ENCODE measurements at regions not wholly inside any gene's neighbourhood (a gene's known extent, or its start where the extent isn't known, plus 50 kb on each side); places are given as distances from the start of the nearest gene placed in this dataset.
A peak's percentile ranks its signal among the peaks of the same experiment; 100 is the strongest.
"Not testable (repeated sequence)": the region's sequence is repeated elsewhere in the genome, so short reads cannot be mapped to it uniquely, and the experiment has no call there.

- no peaks in the 10 kb centered on the region for H3K4me1 ChIP-seq (ENCODE audit: control insufficient read depth, insufficient read depth, low read length)
- H3K9me3 ChIP-seq (replicated peaks; ENCODE audit: control insufficient read depth, low read depth, low read length), result peaks cover 8% of the 10 kb centered on the region
- no peak overlapping the region for H3K27ac ChIP-seq (ENCODE audit: low read length)
- no peaks in the 10 kb centered on the region for H3K27me3 ChIP-seq (ENCODE audit: control insufficient read depth, insufficient read depth, low read length)
- WGBS (ENCODE audit: insufficient coverage), result no CpG with 5 or more reads among the region's 3 CpGs
- no peak for DNase-seq
- no peak overlapping the region for H3K4me3 ChIP-seq (ENCODE audit: low read length)
- no peaks in the 10 kb centered on the region for H3K36me3 ChIP-seq (ENCODE audit: control insufficient read depth, insufficient read depth, low read length)
These were observed 1427.0 kb downstream of the ADGRL3 start for GRCh38 chr4:62627141-62627540.

DNA sequence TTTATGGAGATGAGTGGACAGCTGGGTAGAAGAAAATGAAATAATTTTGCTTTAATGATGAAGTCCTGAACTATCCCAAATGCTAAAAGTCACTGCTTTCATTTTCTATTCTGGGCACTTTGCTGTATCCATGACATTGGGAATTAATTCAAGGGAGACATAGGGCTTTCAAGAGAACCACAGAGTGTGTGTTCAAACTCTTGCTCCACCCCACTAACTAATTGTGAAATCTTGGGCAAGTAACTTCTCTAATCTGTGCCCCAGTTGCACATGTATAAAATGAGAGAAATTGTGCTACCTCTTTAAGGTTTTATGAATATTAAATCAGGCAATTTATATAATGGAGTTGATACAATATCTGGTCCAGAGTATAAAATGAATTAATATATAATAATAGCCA lies 1422.0 kb downstream of the ADGRL3 start:
- Histone ChIP-seq H3K4me3 (ENCODE audit: low read length) (no peak overlapping the region), H3K27me3 (ENCODE audit: control insufficient read depth, insufficient read depth, low read length) (no peaks in the 10 kb centered on the region), H3K9me3 (replicated peaks; ENCODE audit: control insufficient read depth, low read depth, low read length) (no peaks in the 10 kb centered on the region), H3K36me3 (ENCODE audit: control insufficient read depth, insufficient read depth, low read length) (no peaks in the 10 kb centered on the region), H3K4me1 (ENCODE audit: control insufficient read depth, insufficient read depth, low read length) (no peaks in the 10 kb centered on the region), H3K27ac (ENCODE audit: low read length) (no peak overlapping the region)
- no peak for DNase-seq

- Histone ChIP-seq H3K4me3 (ENCODE audit: low read length) (no peak overlapping the region), H3K9me3 (replicated peaks; ENCODE audit: control insufficient read depth, low read depth, low read length) (no peaks in the 10 kb centered on the region), H3K36me3 (ENCODE audit: control insufficient read depth, insufficient read depth, low read length) (no peaks in the 10 kb centered on the region), H3K27ac (ENCODE audit: low read length) (no peak overlapping the region), H3K4me1 (ENCODE audit: control insufficient read depth, insufficient read depth, low read length) (no peaks in the 10 kb centered on the region), H3K27me3 (ENCODE audit: control insufficient read depth, insufficient read depth, low read length) (no peaks in the 10 kb centered on the region)
- no CpG with 5 or more reads among the region's 4 CpGs for WGBS (ENCODE audit: insufficient coverage)
- DNase-seq, result peak; percentile 75
These were observed 1419.8 kb downstream of the ADGRL3 start for GRCh38 chr4:62619971-62620370.

DNA sequence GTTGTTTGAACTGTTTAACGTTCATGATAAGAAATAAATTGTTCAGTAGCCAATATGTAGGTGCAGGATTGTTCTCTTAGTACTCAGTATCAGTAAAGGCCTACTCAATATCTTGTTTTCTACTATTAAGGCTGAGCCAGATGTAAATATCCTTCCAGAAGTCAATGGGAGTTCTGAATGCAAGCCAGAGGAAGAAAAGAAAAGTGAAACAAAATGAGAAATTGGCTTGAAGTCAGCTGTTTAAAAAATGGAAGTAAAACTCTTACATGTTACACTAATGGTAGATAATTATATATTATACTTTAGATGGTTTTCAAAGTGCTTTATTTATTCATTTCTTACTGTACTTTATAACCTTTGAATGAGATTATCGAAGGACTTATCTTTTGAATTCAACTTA lies 1417.9 kb downstream of the ADGRL3 start:
- Histone ChIP-seq H3K4me3 (ENCODE audit: low read length) (no peak overlapping the region), H3K4me1 (ENCODE audit: control insufficient read depth, insufficient read depth, low read length) (no peaks in the 10 kb centered on the region), H3K27me3 (ENCODE audit: control insufficient read depth, insufficient read depth, low read length) (no peaks in the 10 kb centered on the region), H3K9me3 (replicated peaks; ENCODE audit: control insufficient read depth, low read depth, low read length) (no peaks in the 10 kb centered on the region), H3K36me3 (ENCODE audit: control insufficient read depth, insufficient read depth, low read length) (no peaks in the 10 kb centered on the region), H3K27ac (ENCODE audit: low read length) (no peak overlapping the region)
- no CpG with 5 or more reads among the region's 2 CpGs for WGBS (ENCODE audit: insufficient coverage)
- peak; percentile 44 for DNase-seq

DNA sequence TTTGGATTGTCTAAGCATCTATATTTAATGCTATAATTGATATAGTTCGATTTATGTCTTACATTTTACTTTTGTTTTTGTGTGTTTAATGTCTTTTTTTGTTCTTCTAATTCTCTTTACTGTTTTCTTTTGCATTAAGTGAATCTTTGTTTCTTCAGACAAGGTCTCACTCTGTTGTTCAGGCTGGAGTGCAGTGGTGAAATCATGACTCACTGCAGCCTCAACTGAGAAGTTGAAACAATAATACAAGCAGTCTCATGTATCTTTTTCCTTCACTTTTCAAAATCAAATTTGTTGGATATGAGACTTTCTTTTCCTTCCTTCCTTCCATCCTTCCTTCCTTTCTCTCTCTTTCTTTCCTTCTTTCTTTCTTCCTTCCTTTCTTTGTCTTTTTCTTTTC lies 1401.6 kb downstream of the ADGRL3 start:
- Histone ChIP-seq H3K4me3 (ENCODE audit: low read length) (no peak overlapping the region), H3K9me3 (replicated peaks; ENCODE audit: control insufficient read depth, low read depth, low read length) (no peaks in the 10 kb centered on the region), H3K27ac (ENCODE audit: low read length) (no peak overlapping the region), H3K27me3 (ENCODE audit: control insufficient read depth, insufficient read depth, low read length) (no peaks in the 10 kb centered on the region), H3K4me1 (ENCODE audit: control insufficient read depth, insufficient read depth, low read length) (no peaks in the 10 kb centered on the region), H3K36me3 (ENCODE audit: control insufficient read depth, insufficient read depth, low read length) (no peaks in the 10 kb centered on the region)
- no peak for DNase-seq
- no CpG with 5 or more reads among the region's 1 CpG for WGBS (ENCODE audit: insufficient coverage)

DNA sequence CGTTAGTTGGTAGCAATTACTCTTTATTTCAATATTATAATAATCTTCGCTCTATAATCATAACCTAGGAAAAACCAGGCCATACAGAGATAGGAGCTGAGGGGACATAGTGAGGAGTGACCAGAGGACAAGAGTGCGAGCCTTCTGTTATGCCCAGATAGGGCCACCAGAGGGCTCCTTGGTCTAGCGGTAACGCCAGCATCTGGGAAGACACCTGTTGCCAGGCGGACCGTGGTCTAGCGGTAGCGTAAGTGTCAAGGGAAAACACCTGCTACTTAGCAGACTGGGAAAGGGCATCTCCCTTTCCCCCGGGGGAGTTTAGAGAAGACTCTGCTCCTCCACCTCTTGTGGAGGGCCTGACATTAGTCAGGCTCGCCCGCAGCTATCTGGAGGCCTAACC lies 1395.1 kb downstream of the ADGRL3 start:
- H3K27me3 ChIP-seq (ENCODE audit: control insufficient read depth, insufficient read depth, low read length); H3K36me3 ChIP-seq (ENCODE audit: control insufficient read depth, insufficient read depth, low read length); H3K4me1 ChIP-seq (ENCODE audit: control insufficient read depth, insufficient read depth, low read length); H3K4me3 ChIP-seq (ENCODE audit: low read length); H3K27ac ChIP-seq (ENCODE audit: low read length); DNase-seq; H3K9me3 ChIP-seq (replicated peaks; ENCODE audit: control insufficient read depth, low read depth, low read length): not testable (repeated sequence)
- WGBS (ENCODE audit: insufficient coverage), result 70% methylated on average over 5 of the region's 12 CpGs

GRCh38 chr4:62591756-62592155 lies 1391.6 kb downstream of the ADGRL3 start:
- WGBS (ENCODE audit: insufficient coverage), result no CpG with 5 or more reads among the region's 2 CpGs
- H3K4me1 ChIP-seq (ENCODE audit: control insufficient read depth, insufficient read depth, low read length), result no peaks in the 10 kb centered on the region
- H3K27ac ChIP-seq (ENCODE audit: low read length), result no peak overlapping the region
- peaks cover 4% of the 10 kb centered on the region for H3K9me3 ChIP-seq (replicated peaks; ENCODE audit: control insufficient read depth, low read depth, low read length)
- DNase-seq, result no peak
- H3K36me3 ChIP-seq (ENCODE audit: control insufficient read depth, insufficient read depth, low read length), result no peaks in the 10 kb centered on the region
- H3K27me3 ChIP-seq (ENCODE audit: control insufficient read depth, insufficient read depth, low read length), result no peaks in the 10 kb centered on the region
- no peak overlapping the region for H3K4me3 ChIP-seq (ENCODE audit: low read length)

DNA sequence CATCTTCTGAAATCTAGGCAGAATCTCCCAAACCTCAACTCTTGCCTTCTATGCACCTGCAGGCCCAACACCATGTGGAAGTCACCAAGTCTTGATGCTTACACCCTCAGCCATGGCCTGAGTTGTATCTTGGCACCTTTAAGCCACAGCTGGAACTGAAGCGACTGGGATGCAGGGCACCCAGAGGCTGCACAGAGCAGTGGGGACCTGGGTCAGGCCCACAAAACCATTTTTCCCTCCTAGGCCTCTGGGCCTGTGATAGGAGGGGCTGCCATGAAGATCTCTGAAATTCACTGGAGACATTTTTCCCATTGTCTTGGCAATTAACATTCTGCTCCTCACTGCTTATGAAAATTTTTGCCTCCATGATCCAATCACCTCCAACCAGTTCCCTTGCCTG lies 1388.5 kb downstream of the ADGRL3 start:
- no peak overlapping the region for H3K4me3 ChIP-seq (ENCODE audit: low read length)
- no CpG with 5 or more reads among the region's 1 CpG for WGBS (ENCODE audit: insufficient coverage)
- H3K9me3 ChIP-seq (replicated peaks; ENCODE audit: control insufficient read depth, low read depth, low read length), result peaks cover 4% of the 10 kb centered on the region
- H3K27me3 ChIP-seq (ENCODE audit: control insufficient read depth, insufficient read depth, low read length), result no peaks in the 10 kb centered on the region
- H3K27ac ChIP-seq (ENCODE audit: low read length), result no peak overlapping the region
- no peak for DNase-seq
- no peaks in the 10 kb centered on the region for H3K36me3 ChIP-seq (ENCODE audit: control insufficient read depth, insufficient read depth, low read length)
- H3K4me1 ChIP-seq (ENCODE audit: control insufficient read depth, insufficient read depth, low read length), result no peaks in the 10 kb centered on the region

GRCh38 chr4:62571494-62571893 lies 1371.4 kb downstream of the ADGRL3 start:
- 89% methylated on average over 2 of the region's 4 CpGs for WGBS (ENCODE audit: insufficient coverage)
- no peak for DNase-seq
- no peak overlapping the region for H3K27ac ChIP-seq (ENCODE audit: low read length)
- no peak overlapping the region for H3K4me3 ChIP-seq (ENCODE audit: low read length)
- no peaks in the 10 kb centered on the region for H3K36me3 ChIP-seq (ENCODE audit: control insufficient read depth, insufficient read depth, low read length)
- H3K27me3 ChIP-seq (ENCODE audit: control insufficient read depth, insufficient read depth, low read length), result no peaks in the 10 kb centered on the region
- no peaks in the 10 kb centered on the region for H3K9me3 ChIP-seq (replicated peaks; ENCODE audit: control insufficient read depth, low read depth, low read length)
- no peaks in the 10 kb centered on the region for H3K4me1 ChIP-seq (ENCODE audit: control insufficient read depth, insufficient read depth, low read length)

DNA sequence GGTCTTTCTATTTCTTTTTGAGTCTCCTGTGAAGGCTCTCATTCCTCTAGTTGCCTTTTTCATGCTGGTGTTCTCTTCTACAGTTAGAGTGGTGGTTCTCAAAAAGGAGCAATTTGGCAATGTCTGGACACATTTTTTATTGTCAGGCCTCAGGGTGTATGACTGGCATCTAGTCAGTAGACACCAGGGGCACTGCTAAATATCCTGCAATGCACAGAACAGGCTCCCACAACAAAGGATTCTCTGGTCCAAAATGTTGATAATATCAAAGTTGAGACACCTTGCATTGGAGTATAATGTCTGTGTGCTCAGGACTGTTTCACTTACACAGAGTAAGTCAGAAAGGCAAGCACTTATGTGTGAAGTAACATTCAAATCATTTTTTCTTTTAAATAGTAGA lies 1360.7 kb downstream of the ADGRL3 start:
- Histone ChIP-seq H3K36me3 (ENCODE audit: control insufficient read depth, insufficient read depth, low read length) (no peaks in the 10 kb centered on the region), H3K9me3 (replicated peaks; ENCODE audit: control insufficient read depth, low read depth, low read length) (peaks cover 3% of the 10 kb centered on the region), H3K27ac (ENCODE audit: low read length) (no peak overlapping the region), H3K4me1 (ENCODE audit: control insufficient read depth, insufficient read depth, low read length) (no peaks in the 10 kb centered on the region), H3K4me3 (ENCODE audit: low read length) (no peak overlapping the region), H3K27me3 (ENCODE audit: control insufficient read depth, insufficient read depth, low read length) (no peaks in the 10 kb centered on the region)
- no peak for DNase-seq

DNA sequence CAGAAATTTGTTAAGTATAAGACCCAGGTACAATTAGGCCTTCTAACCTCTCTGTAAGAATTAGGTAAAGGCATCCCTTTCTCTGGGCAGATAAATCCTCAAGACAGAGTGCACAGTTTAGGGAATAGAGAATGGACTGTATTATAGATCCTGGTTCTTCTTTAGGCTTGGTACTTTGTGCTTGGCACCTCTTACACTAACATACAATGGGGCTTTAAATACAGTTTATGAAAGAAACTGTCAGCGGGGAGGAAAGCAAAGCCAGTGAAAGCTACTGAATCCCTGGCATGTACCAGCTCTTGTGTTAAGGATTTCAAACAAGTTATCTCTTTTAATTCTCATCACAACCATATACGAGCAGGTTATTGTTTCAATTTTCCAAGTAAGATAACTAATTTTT lies 1350.0 kb downstream of the ADGRL3 start:
- H3K9me3 ChIP-seq (replicated peaks; ENCODE audit: control insufficient read depth, low read depth, low read length), result no peaks in the 10 kb centered on the region
- no peak overlapping the region for H3K4me3 ChIP-seq (ENCODE audit: low read length)
- no peaks in the 10 kb centered on the region for H3K27me3 ChIP-seq (ENCODE audit: control insufficient read depth, insufficient read depth, low read length)
- no peaks in the 10 kb centered on the region for H3K36me3 ChIP-seq (ENCODE audit: control insufficient read depth, insufficient read depth, low read length)
- no peak for DNase-seq
- no peaks in the 10 kb centered on the region for H3K4me1 ChIP-seq (ENCODE audit: control insufficient read depth, insufficient read depth, low read length)
- H3K27ac ChIP-seq (ENCODE audit: low read length), result no peak overlapping the region
- WGBS (ENCODE audit: insufficient coverage), result no CpG with 5 or more reads among the region's 2 CpGs

Measured in muscle of leg (tissue), 3 donors.